NB4 (cell line): ENCODE measurements at regions not wholly inside any gene's neighbourhood (a gene's known extent, or its start where the extent isn't known, plus 50 kb on each side); places are given as distances from the start of the nearest gene placed in this dataset.

Source experiments
- CTCF ChIP-seq: IDR thresholded peaks from one replicate; pipeline ENCODE4 v1.5.1; 2012; ENCODE audit warnings: low read depth, low read length
- MAX ChIP-seq: IDR thresholded peaks from 2 replicates; pipeline ENCODE4 v1.6.1; 2011; ENCODE audit warnings: low read depth, low read length
- POLR2A ChIP-seq: IDR thresholded peaks from 2 replicates; pipeline ENCODE4 v1.6.1; 2011; ENCODE audit warnings: mild to moderate bottlenecking; ENCODE audit not compliant: insufficient read length; ENCODE audit errors: extremely low read depth

- TF ChIP-seq CTCF (no peak), POLR2A (no peak), MAX (no peak)
Observed at GRCh38 chr14:80003138-80003537, 208.2 kb downstream of the DIO2 start.
